ENCODE measurements at regions not wholly inside any gene's neighbourhood (a gene's known extent, or its start where the extent isn't known, plus 50 kb on each side); places are given as distances from the start of the nearest gene placed in this dataset.

DNA sequence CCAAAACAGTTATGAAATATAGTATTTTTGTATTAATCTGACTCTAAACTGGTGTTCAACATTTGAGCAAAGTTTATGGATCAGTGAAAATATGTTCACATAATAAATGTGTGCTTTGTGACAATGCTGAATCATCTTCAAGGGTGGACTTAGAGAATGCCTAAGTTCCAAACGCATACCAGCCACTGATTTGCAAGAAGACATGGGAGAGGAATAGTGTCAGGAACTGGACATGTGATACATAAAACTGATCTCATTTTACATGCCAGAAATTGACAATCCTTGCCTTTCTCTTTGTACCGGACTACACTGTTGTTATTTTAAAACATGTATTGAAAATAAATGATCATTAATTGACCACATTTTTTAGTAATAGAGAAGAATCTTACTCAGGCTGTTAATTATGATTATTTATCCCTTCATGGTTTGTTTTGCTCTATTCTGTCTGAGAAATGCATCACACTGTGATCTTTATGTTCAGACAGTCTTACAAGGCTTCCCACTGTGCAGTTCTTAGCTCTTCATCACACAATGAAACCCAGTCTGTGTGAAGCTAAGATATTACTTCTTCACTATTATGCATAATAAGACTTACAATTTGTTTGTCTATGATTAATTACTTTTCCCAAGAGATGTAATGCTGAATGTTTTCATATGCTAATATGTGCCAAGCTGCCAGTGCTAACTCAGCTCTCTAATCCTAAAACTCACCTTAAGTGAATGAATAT, 1180.6 kb upstream of the CDH8 start:
- in situ Hi-C loops (cut with HindIII; ENCODE audit: low sequenced_read_pairs) = no loop called here
- no peak overlapping the region for H3K4me3 ChIP-seq (ENCODE audit: low read depth, low read length)
- no peak for DNase-seq (ENCODE audit: low read depth, low spot score)
- no peak for TF ChIP-seq CTCF (IDR thresholded peaks at IDR 0.05; ENCODE audit: low read depth, low read length)

- no peak for TF ChIP-seq CTCF (IDR thresholded peaks at IDR 0.05; ENCODE audit: low read depth, low read length)
- in situ Hi-C loops (cut with HindIII; ENCODE audit: low sequenced_read_pairs) = no loop called here
- DNase-seq (ENCODE audit: low read depth, low spot score) = no peak
- no peak overlapping the region for H3K4me3 ChIP-seq (ENCODE audit: low read depth, low read length)
Observed at GRCh38 chr16:63201851-63202250, 1165.6 kb upstream of the CDH8 start.

GRCh38 chr16:63200940-63201339, 1164.7 kb upstream of the CDH8 start:
- no peak for TF ChIP-seq CTCF (IDR thresholded peaks at IDR 0.05; ENCODE audit: low read depth, low read length)

DNA sequence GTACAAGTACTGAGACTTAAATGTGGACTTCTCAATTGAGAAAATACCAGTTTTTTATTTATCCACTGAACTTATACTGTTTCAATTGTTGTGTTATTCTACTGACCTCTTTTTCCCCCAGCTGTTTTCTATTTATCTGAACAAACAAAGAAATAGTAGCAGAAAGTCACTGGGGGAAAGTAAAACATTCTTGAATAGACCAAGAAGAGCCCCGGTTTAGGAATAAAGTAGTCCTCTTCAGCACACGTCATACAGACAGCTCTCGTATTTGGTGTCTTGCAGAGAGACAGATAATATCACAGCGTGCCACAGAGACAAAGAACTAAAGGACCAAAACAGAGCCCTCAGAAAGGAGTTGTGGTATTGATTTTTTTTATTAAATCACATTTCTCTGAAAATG, 1159.1 kb upstream of the CDH8 start:
- in situ Hi-C loops (cut with HindIII; ENCODE audit: low sequenced_read_pairs) = no loop called here
- H3K4me3 ChIP-seq (ENCODE audit: low read depth, low read length) = no peak overlapping the region
- TF ChIP-seq CTCF (IDR thresholded peaks at IDR 0.05; ENCODE audit: low read depth, low read length) = no peak
- DNase-seq (ENCODE audit: low read depth, low spot score) = no peak

More at GRCh38 chr16:63200940-63201339, 1164.7 kb upstream of the CDH8 start:
- no peak for DNase-seq (ENCODE audit: low read depth, low spot score)
- H3K4me3 ChIP-seq (ENCODE audit: low read depth, low read length) = no peak overlapping the region
- in situ Hi-C loops (cut with HindIII; ENCODE audit: low sequenced_read_pairs) = no loop called here

GRCh38 chr16:63192980-63193379, 1156.7 kb upstream of the CDH8 start:
- TF ChIP-seq CTCF (IDR thresholded peaks at IDR 0.05; ENCODE audit: low read depth, low read length) = no peak
- DNase-seq (ENCODE audit: low read depth, low spot score) = no peak
- H3K4me3 ChIP-seq (ENCODE audit: low read depth, low read length) = no peak overlapping the region
- in situ Hi-C loops (cut with HindIII; ENCODE audit: low sequenced_read_pairs) = no loop called here

DNA sequence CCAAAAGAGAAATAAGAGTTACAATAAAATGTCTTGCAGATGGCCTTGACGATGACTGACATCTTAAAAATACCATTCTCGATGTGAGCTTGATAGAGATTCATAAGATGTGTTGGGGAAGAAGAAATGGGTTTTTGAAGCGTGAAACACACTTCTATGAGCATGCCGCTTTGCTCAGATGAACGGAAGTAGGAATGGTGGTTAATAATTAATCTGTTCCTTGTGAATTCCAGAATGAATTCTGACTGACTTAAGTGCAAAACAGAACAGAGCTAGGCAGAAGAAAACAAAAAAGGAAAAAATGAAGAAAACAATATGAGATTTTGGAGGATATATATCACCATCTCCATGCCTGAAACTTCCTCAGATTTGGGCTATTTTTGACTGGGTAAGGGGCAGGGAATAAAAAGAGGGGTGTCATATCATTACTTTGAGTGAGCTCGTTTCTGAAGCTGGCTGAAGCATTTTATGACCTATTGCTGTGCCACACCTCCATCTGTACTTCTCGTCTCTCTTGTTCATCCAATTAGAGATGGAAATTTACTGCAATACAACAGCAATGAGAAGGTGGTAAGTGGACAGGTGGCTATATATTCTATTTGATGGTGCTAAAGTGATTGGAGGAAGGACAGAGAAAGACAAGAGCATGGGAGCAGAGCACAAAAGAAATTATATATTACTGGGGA, 1152.0 kb upstream of the CDH8 start:
- in situ Hi-C loops (cut with HindIII; ENCODE audit: low sequenced_read_pairs) = no loop called here
- TF ChIP-seq CTCF (IDR thresholded peaks at IDR 0.05; ENCODE audit: low read depth, low read length) = no peak
- H3K4me3 ChIP-seq (ENCODE audit: low read depth, low read length) = no peak overlapping the region
- DNase-seq (ENCODE audit: low read depth, low spot score) = no peak
